ENCODE measurements at regions not wholly inside any gene's neighbourhood (a gene's known extent, or its start where the extent isn't known, plus 50 kb on each side); places are given as distances from the start of the nearest gene placed in this dataset.

GRCh38 chr16:65509172-65509571 is 387.3 kb upstream of the CDH11 start:
- DNase-seq (ENCODE audit: low read depth), result no peak
- no peak overlapping the region for H3K4me3 ChIP-seq (ENCODE audit: low read depth, low read length)
- TF ChIP-seq CTCF (conservative IDR thresholded peaks at IDR 0.05; ENCODE audit: low read depth, low read length), result no peak

- TF ChIP-seq CTCF (conservative IDR thresholded peaks at IDR 0.05; ENCODE audit: low read depth, low read length), result no peak
- DNase-seq (ENCODE audit: low read depth), result no peak
These were observed 379.1 kb upstream of the CDH11 start for GRCh38 chr16:65500919-65501318.

GRCh38 chr16:65500007-65500406 is 378.1 kb upstream of the CDH11 start:
- DNase-seq (ENCODE audit: low read depth), result no peak
- H3K4me3 ChIP-seq (ENCODE audit: low read depth, low read length), result no peak overlapping the region
- no peak for TF ChIP-seq CTCF (conservative IDR thresholded peaks at IDR 0.05; ENCODE audit: low read depth, low read length)

More at GRCh38 chr16:65500919-65501318, 379.1 kb upstream of the CDH11 start:
- H3K4me3 ChIP-seq (ENCODE audit: low read depth, low read length), result no peak overlapping the region

GRCh38 chr16:65499566-65499965 is 377.7 kb upstream of the CDH11 start:
- no peak overlapping the region for H3K4me3 ChIP-seq (ENCODE audit: low read depth, low read length)
- DNase-seq (ENCODE audit: low read depth), result no peak
- no peak for TF ChIP-seq CTCF (conservative IDR thresholded peaks at IDR 0.05; ENCODE audit: low read depth, low read length)

- no peak overlapping the region for H3K4me3 ChIP-seq (ENCODE audit: low read depth, low read length)
- TF ChIP-seq CTCF (conservative IDR thresholded peaks at IDR 0.05; ENCODE audit: low read depth, low read length), result no peak
- no peak for DNase-seq (ENCODE audit: low read depth)
These were observed 375.7 kb upstream of the CDH11 start for GRCh38 chr16:65497571-65497970.

GRCh38 chr16:65495106-65495505 is 373.2 kb upstream of the CDH11 start:
- DNase-seq (ENCODE audit: low read depth), result no peak
- no peak for TF ChIP-seq CTCF (conservative IDR thresholded peaks at IDR 0.05; ENCODE audit: low read depth, low read length)
- no peak overlapping the region for H3K4me3 ChIP-seq (ENCODE audit: low read depth, low read length)

- TF ChIP-seq CTCF (conservative IDR thresholded peaks at IDR 0.05; ENCODE audit: low read depth, low read length), result no peak
- no peak overlapping the region for H3K4me3 ChIP-seq (ENCODE audit: low read depth, low read length)
- DNase-seq (ENCODE audit: low read depth), result no peak
These were observed 372.7 kb upstream of the CDH11 start for GRCh38 chr16:65494609-65495008.
